Calu3 (cell line): ENCODE measurements at regions not wholly inside any gene's neighbourhood (a gene's known extent, or its start where the extent isn't known, plus 50 kb on each side); places are given as distances from the start of the nearest gene placed in this dataset.

ENCODE experiments used
- BruUV-seq: library from RNA; stranded (reverse); fragments of 400-500 nt; replicated peaks from 2 replicates; lab custom pipeline; 2021; lab: Mats Ljungman, UMichigan
- CTCF ChIA-PET: fragments of 300-600 bp; sonication (Branson Sonifier 250); formaldehyde crosslinking; loops from one replicate; lab custom pipeline; 2022; ENCODE audit warnings: antibody characterized with exemption; lab: Charles Lee
- DNase-seq: peaks from one replicate; pipeline ENCODE4 v3.0.0; 2022
- H3K27ac Mint-ChIP-seq: one replicate; pipeline ENCODE4 v1.8.0; 2022; ENCODE audit warnings: mixed read lengths; ENCODE audit not compliant: unreplicated experiment
- H3K27me3 Mint-ChIP-seq: one replicate; pipeline ENCODE4 v1.8.0; 2022; ENCODE audit warnings: mixed read lengths; ENCODE audit not compliant: unreplicated experiment
- H3K36me3 Mint-ChIP-seq: one replicate; pipeline ENCODE4 v1.8.0; 2022; ENCODE audit warnings: mild to moderate bottlenecking, moderate library complexity, mixed read lengths; ENCODE audit not compliant: insufficient read depth, unreplicated experiment
- H3K4me1 Mint-ChIP-seq: one replicate; pipeline ENCODE4 v1.8.0; 2022; ENCODE audit warnings: mild to moderate bottlenecking, low read depth, mixed read lengths; ENCODE audit not compliant: unreplicated experiment
- H3K4me3 Mint-ChIP-seq: one replicate; pipeline ENCODE4 v1.8.0; 2022; ENCODE audit warnings: mild to moderate bottlenecking, low read depth, moderate library complexity, mixed read lengths; ENCODE audit not compliant: unreplicated experiment
- H3K9me3 Mint-ChIP-seq: one replicate; pipeline ENCODE4 v1.8.0; 2022; ENCODE audit warnings: low read depth, mixed read lengths; ENCODE audit not compliant: unreplicated experiment
- CTCF ChIP-seq: fragments of 200-600 bp; IDR thresholded peaks from one replicate; pipeline ENCODE4 v1.8.0; 2022; ENCODE audit warnings: antibody characterized with exemption; ENCODE audit not compliant: unreplicated experiment
- intact Hi-C: fragments of 100-400 bp; cut with micrococcal nuclease; formaldehyde crosslinking; loops from one replicate; pipeline ENCODE4 v1.10.0; 2022; ENCODE audit not compliant: unreplicated experiment

- Mint-ChIP-seq H3K27ac (no peak overlapping the region), H3K4me3 (no peak overlapping the region), H3K27me3 (no peaks in the 10 kb centered on the region), H3K9me3 (peaks cover 3% of the 10 kb centered on the region), H3K36me3 (no peaks in the 10 kb centered on the region), H3K4me1 (no peaks in the 10 kb centered on the region)
- CTCF ChIA-PET: interaction anchor here (0.6 kb wide), 1 partner anchor 136 kb away, joined by 3 read pairs; no protein-coding TSS in a partner anchor
- DNase-seq: no peak
- intact Hi-C loops: no loop called here
- no peak for TF ChIP-seq CTCF
- BruUV-seq: no TSS peak
These were observed 153.7 kb downstream of the ATOH1 start for GRCh38 chr4:93982255-93982654.

- H3K36me3 Mint-ChIP-seq: no peaks in the 10 kb centered on the region
- no peaks in the 10 kb centered on the region for H3K27me3 Mint-ChIP-seq
- DNase-seq: no peak
- CTCF ChIA-PET: no interaction called here
- H3K4me1 Mint-ChIP-seq: no peaks in the 10 kb centered on the region
- H3K4me3 Mint-ChIP-seq: no peak overlapping the region
- no peak overlapping the region for H3K27ac Mint-ChIP-seq
- BruUV-seq: no TSS peak
- intact Hi-C loops: no loop called here
- peaks cover 3% of the 10 kb centered on the region for H3K9me3 Mint-ChIP-seq
- TF ChIP-seq CTCF: no peak
These were observed 154.6 kb downstream of the ATOH1 start for GRCh38 chr4:93983140-93983539.

- no peaks in the 10 kb centered on the region for H3K4me1 Mint-ChIP-seq
- intact Hi-C loops: no loop called here
- no TSS peak for BruUV-seq
- H3K27ac Mint-ChIP-seq: no peak overlapping the region
- H3K36me3 Mint-ChIP-seq: no peaks in the 10 kb centered on the region
- H3K9me3 Mint-ChIP-seq: no peaks in the 10 kb centered on the region
- H3K27me3 Mint-ChIP-seq: no peaks in the 10 kb centered on the region
- CTCF ChIA-PET: no interaction called here
- DNase-seq: no peak
- no peak overlapping the region for H3K4me3 Mint-ChIP-seq
- TF ChIP-seq CTCF: no peak
These were observed 165.8 kb downstream of the ATOH1 start for GRCh38 chr4:93994175-93994994.

- BruUV-seq: no TSS peak
- Mint-ChIP-seq H3K27ac (no peak overlapping the region), H3K36me3 (no peaks in the 10 kb centered on the region), H3K4me1 (no peaks in the 10 kb centered on the region), H3K4me3 (no peak overlapping the region), H3K27me3 (no peaks in the 10 kb centered on the region), H3K9me3 (no peaks in the 10 kb centered on the region)
- intact Hi-C loops: no loop called here
- no peak for DNase-seq
- no peak for TF ChIP-seq CTCF
- CTCF ChIA-PET: no interaction called here
These were observed 168.3 kb downstream of the ATOH1 start for GRCh38 chr4:93996895-93997294.
